ENCODE measurements at regions not wholly inside any gene's neighbourhood (a gene's known extent, or its start where the extent isn't known, plus 50 kb on each side); places are given as distances from the start of the nearest gene placed in this dataset.

DNA sequence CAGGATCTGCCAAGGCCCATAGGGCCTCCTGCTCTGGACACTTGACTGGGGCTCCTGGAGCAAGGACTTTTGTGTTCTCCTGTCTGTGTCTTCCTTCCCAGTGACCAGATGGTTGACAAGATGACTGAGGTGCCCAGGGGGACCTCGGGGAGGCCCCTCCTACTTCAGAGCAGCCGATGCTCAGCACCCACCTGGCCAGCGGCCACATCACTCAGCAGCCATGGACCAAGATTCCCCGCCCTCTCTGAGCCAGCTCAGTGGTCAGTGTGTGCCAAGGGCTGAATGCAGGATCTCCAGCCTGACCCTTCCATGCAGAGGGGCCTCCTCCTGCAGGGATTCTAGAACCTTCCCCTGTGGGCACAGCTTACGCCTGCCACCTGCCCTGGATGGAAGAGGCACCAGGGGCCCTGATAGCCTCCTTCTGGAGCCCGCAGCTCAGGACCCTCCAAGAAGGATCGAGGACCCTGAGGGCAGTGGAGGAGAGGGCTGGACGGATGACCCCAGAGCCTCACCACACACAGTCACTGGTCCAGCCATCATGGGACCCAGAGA lies 87.4 kb upstream of the GPC1 start:
- DNase-seq: no peak
- Histone ChIP-seq H3K4me3 (ENCODE audit: low read depth in 1 of 2, low read length in 2 of 2) (no peak overlapping the region), H3K9ac (ENCODE audit: low read depth, low read length) (no peak overlapping the region), H4K20me1 (ENCODE audit: insufficient read depth, low read length) (no peaks in the 10 kb centered on the region), H3K4me2 (ENCODE audit: insufficient read depth, low read length) (no peak overlapping the region), H3K4me1 (ENCODE audit: insufficient read depth, low read length) (no peaks in the 10 kb centered on the region), H3K79me2 (ENCODE audit: insufficient read depth, low read length) (no peaks in the 10 kb centered on the region), H3K27ac (ENCODE audit: low read length) (no peak overlapping the region), H3K36me3 (ENCODE audit: insufficient read depth, low read length) (no peaks in the 10 kb centered on the region), H2AFZ (ENCODE audit: low read depth, low read length) (no peak overlapping the region), H3K9me3 (ENCODE audit: insufficient read depth, low read length, severe bottlenecking) (no peaks in the 10 kb centered on the region), H3K27me3 (ENCODE audit: insufficient read depth, low read length, poor library complexity) (peaks cover 3% of the 10 kb centered on the region)
- TF ChIP-seq EZH2 (IDR thresholded peaks at IDR 0.05; ENCODE audit: borderline replicate concordance, low read depth, low read length, severe bottlenecking): no peak
- TF ChIP-seq, protein P1, sequence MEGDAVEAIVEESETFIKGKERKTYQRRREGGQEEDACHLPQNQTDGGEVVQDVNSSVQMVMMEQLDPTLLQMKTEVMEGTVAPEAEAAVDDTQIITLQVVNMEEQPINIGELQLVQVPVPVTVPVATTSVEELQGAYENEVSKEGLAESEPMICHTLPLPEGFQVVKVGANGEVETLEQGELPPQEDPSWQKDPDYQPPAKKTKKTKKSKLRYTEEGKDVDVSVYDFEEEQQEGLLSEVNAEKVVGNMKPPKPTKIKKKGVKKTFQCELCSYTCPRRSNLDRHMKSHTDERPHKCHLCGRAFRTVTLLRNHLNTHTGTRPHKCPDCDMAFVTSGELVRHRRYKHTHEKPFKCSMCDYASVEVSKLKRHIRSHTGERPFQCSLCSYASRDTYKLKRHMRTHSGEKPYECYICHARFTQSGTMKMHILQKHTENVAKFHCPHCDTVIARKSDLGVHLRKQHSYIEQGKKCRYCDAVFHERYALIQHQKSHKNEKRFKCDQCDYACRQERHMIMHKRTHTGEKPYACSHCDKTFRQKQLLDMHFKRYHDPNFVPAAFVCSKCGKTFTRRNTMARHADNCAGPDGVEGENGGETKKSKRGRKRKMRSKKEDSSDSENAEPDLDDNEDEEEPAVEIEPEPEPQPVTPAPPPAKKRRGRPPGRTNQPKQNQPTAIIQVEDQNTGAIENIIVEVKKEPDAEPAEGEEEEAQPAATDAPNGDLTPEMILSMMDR (IDR thresholded peaks at IDR 0.05; ENCODE audit: borderline replicate concordance, extremely low read depth, low read length, poor library complexity, severe bottlenecking): no peak
- ATAC-seq (ENCODE audit: insufficient read depth, low read depth): no peak

DNA sequence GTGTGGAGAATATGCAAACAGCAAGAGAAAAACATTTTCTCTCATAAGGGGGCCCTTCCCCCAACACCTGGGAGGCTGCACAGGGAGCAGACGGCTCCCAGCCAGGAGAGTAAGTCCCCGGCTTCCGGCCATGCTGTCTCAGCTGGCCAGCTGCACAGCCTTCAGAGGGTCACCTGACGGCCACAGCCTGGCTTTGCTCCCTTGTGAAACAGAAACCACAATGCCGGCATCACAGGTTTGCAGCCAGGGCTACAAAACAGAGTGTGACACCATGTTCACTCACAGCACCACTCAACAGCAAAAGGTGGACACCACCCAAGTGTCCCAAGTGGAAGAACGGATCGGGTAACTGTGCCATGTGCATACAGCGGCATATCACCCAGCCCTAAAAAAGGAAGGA lies 86.9 kb upstream of the GPC1 start:
- TF ChIP-seq EZH2 (IDR thresholded peaks at IDR 0.05; ENCODE audit: borderline replicate concordance, low read depth, low read length, severe bottlenecking): no peak
- TF ChIP-seq, protein P1 (IDR thresholded peaks at IDR 0.05; ENCODE audit: borderline replicate concordance, extremely low read depth, low read length, poor library complexity, severe bottlenecking): no peak

DNA sequence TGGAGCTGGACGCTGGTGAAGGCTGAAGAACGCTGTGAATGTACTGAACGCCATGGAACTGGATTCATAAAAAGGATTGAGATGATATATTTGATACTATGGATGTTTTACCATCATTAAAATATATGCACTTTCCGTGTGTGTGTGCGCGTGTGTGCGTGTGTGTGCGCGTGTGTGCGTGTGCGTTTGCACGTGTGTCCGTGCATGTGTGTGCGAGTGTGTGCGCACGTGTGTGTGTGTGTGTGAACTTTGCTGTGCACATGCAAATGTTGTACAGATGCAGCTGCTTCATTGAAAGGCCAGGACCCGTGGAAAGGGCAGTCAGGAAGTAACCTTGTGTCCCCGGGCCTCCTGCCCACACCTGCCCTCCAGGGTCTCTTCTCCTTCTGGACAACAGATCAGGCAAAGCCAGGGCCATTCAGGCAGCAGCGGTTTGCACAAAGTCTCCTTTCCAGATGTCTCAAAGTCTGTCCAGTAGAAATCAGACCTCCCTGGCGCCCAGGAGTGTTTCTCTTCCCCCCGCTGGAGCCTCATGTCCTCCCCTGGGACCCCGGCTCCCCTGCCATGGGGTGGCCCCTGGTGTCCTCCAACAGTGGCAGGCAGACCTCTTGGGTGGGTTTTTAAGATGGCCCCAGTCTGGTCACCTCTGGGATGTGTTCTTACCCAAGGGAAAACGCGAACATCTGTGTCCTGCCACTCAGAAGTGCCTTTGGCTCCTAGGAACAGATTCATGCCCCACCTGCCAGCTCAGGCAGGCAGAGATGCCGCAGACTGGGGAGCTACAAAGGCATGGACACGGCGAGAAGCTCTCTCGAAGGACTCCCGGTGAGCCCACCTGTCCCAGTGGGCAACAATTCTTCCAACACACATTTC lies 86.1 kb upstream of the GPC1 start:
- H3K9ac ChIP-seq (ENCODE audit: low read depth, low read length): no peak overlapping the region
- TF ChIP-seq EZH2 (IDR thresholded peaks at IDR 0.05; ENCODE audit: borderline replicate concordance, low read depth, low read length, severe bottlenecking): no peak
- no peaks in the 10 kb centered on the region for H3K36me3 ChIP-seq (ENCODE audit: insufficient read depth, low read length)
- ATAC-seq (ENCODE audit: insufficient read depth, low read depth) (no peak), DNase-seq (no peak)
- no peak overlapping the region for H3K4me3 ChIP-seq (ENCODE audit: low read depth in 1 of 2, low read length in 2 of 2)
- H3K4me1 ChIP-seq (ENCODE audit: insufficient read depth, low read length): no peaks in the 10 kb centered on the region
- H3K4me2 ChIP-seq (ENCODE audit: insufficient read depth, low read length): no peak overlapping the region
- H4K20me1 ChIP-seq (ENCODE audit: insufficient read depth, low read length): no peaks in the 10 kb centered on the region
- no peaks in the 10 kb centered on the region for H3K79me2 ChIP-seq (ENCODE audit: insufficient read depth, low read length)
- H2AFZ ChIP-seq (ENCODE audit: low read depth, low read length): no peak overlapping the region
- H3K27me3 ChIP-seq (ENCODE audit: insufficient read depth, low read length, poor library complexity): peaks cover 3% of the 10 kb centered on the region
- H3K27ac ChIP-seq (ENCODE audit: low read length): no peak overlapping the region
- no peaks in the 10 kb centered on the region for H3K9me3 ChIP-seq (ENCODE audit: insufficient read depth, low read length, severe bottlenecking)

More for the DNA sequence above, 86.9 kb upstream of the GPC1 start:
- Histone ChIP-seq H3K27me3 (ENCODE audit: insufficient read depth, low read length, poor library complexity) (peaks cover 3% of the 10 kb centered on the region), H2AFZ (ENCODE audit: low read depth, low read length) (no peak overlapping the region), H3K79me2 (ENCODE audit: insufficient read depth, low read length) (no peaks in the 10 kb centered on the region), H3K4me2 (ENCODE audit: insufficient read depth, low read length) (no peak overlapping the region), H3K9me3 (ENCODE audit: insufficient read depth, low read length, severe bottlenecking) (no peaks in the 10 kb centered on the region), H3K36me3 (ENCODE audit: insufficient read depth, low read length) (no peaks in the 10 kb centered on the region), H3K9ac (ENCODE audit: low read depth, low read length) (no peak overlapping the region), H3K4me3 (ENCODE audit: low read depth in 1 of 2, low read length in 2 of 2) (no peak overlapping the region), H3K27ac (ENCODE audit: low read length) (no peak overlapping the region), H4K20me1 (ENCODE audit: insufficient read depth, low read length) (no peaks in the 10 kb centered on the region), H3K4me1 (ENCODE audit: insufficient read depth, low read length) (no peaks in the 10 kb centered on the region)
- ATAC-seq (ENCODE audit: insufficient read depth, low read depth) (no peak), DNase-seq (no peak)

- Histone ChIP-seq H3K27ac (ENCODE audit: low read length) (no peak overlapping the region), H2AFZ (ENCODE audit: low read depth, low read length) (no peak overlapping the region), H3K4me2 (ENCODE audit: insufficient read depth, low read length) (no peak overlapping the region), H3K4me3 (ENCODE audit: low read depth in 1 of 2, low read length in 2 of 2) (no peak overlapping the region), H3K9ac (ENCODE audit: low read depth, low read length) (no peak overlapping the region), H3K27me3 (ENCODE audit: insufficient read depth, low read length, poor library complexity) (peaks cover 3% of the 10 kb centered on the region), H4K20me1 (ENCODE audit: insufficient read depth, low read length) (no peaks in the 10 kb centered on the region), H3K9me3 (ENCODE audit: insufficient read depth, low read length, severe bottlenecking) (no peaks in the 10 kb centered on the region), H3K4me1 (ENCODE audit: insufficient read depth, low read length) (no peaks in the 10 kb centered on the region), H3K36me3 (ENCODE audit: insufficient read depth, low read length) (no peaks in the 10 kb centered on the region), H3K79me2 (ENCODE audit: insufficient read depth, low read length) (no peaks in the 10 kb centered on the region)
- ATAC-seq (ENCODE audit: insufficient read depth, low read depth): no peak
- no peak for DNase-seq
- TF ChIP-seq, protein P1 (IDR thresholded peaks at IDR 0.05; ENCODE audit: borderline replicate concordance, extremely low read depth, low read length, poor library complexity, severe bottlenecking): no peak
- TF ChIP-seq EZH2 (IDR thresholded peaks at IDR 0.05; ENCODE audit: borderline replicate concordance, low read depth, low read length, severe bottlenecking): no peak
Measured at GRCh38 chr2:240350006-240350355, 85.5 kb upstream of the GPC1 start.
